ENCODE measurements at regions not wholly inside any gene's neighbourhood (a gene's known extent, or its start where the extent isn't known, plus 50 kb on each side); places are given as distances from the start of the nearest gene placed in this dataset. TPM values are rescaled to one million over a fixed set of nuclear protein-coding genes. Genes with fewer than 3 reads are reported as not detected.

DNA sequence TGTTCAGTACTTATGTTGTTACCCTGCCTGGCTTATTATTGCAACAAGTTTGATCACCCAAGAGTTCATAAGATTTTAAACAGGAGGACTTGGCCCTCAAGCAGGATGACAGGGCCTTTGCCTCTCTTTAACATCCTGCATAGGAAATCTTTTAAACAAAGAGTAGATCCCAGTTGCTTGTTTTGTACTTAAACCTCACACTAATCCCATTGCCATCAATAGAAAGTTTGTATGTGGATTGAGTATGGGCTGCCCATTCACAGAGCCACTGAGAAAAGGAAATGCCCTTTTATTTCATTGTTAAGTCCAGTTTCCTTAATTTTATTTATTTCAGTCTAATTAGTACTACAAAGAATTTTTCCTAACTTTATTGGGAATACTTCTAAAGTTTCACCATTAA lies 52.2 kb upstream of the FGF10 start:
- Histone ChIP-seq H3K23ac (ENCODE audit: low read length) (no peak overlapping the region), H2AK5ac (ENCODE audit: low read length) (no peak overlapping the region), H4K8ac (ENCODE audit: low read depth, low read length) (no peak overlapping the region), H2BK15ac (replicated peaks; ENCODE audit: low read depth) (no peak overlapping the region), H3K79me1 (ENCODE audit: low read length) (no peaks in the 10 kb centered on the region), H3K4ac (ENCODE audit: low read depth, low read length) (no peak overlapping the region), H2BK5ac (ENCODE audit: low read length) (no peak overlapping the region), H3K9ac (ENCODE audit: low read length) (no peak overlapping the region), H3K27me3 (ENCODE audit: insufficient read depth, low read length, poor library complexity) (no peaks in the 10 kb centered on the region), H3K56ac (ENCODE audit: low read length) (no peak overlapping the region), H2BK120ac (ENCODE audit: low read depth, low read length) (no peak overlapping the region), H3K27ac (ENCODE audit: low read depth, low read length) (no peak overlapping the region), H3K4me1 (ENCODE audit: control insufficient read depth, low read depth, low read length) (peaks cover 2% of the 10 kb centered on the region), H3K79me2 (ENCODE audit: control insufficient read depth, insufficient read depth, low read length) (no peaks in the 10 kb centered on the region), H4K5ac (ENCODE audit: low read length) (no peak overlapping the region), H3K4me2 (ENCODE audit: low read length) (no peak overlapping the region), H3K36me3 (ENCODE audit: control insufficient read depth, insufficient read depth, low read length) (no peaks in the 10 kb centered on the region), H3K4me3 (ENCODE audit: low read length) (no peak overlapping the region), H3K18ac (ENCODE audit: low read length) (no peak overlapping the region)
- DNase-seq, result peak; percentile 45

DNA sequence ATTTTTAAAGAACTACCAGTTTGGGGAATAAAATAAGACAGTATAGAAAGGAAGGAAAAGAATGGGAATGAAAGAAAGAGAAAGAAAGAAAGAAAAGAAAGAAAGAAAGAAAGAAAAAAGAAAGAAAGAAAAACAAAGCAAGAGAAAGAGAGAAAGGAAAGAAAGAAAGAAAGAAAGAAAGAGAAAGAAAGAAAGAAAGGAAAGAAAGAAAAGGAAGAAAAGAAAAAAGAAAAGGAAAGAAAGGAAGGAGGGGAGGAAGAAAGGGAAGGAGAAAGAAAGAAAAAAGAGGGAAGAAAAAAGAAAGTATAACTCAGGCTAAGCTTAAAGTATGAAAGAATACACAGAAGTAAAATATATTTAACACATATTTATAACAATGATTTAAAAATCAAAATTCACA lies 51.0 kb upstream of the FGF10 start:
- Histone ChIP-seq H2BK120ac (ENCODE audit: low read depth, low read length) (no peak overlapping the region), H3K79me1 (ENCODE audit: low read length) (no peaks in the 10 kb centered on the region), H3K27ac (ENCODE audit: low read depth, low read length) (no peak overlapping the region), H3K23ac (ENCODE audit: low read length) (no peak overlapping the region), H3K79me2 (ENCODE audit: control insufficient read depth, insufficient read depth, low read length) (no peaks in the 10 kb centered on the region), H3K9ac (ENCODE audit: low read length) (no peak overlapping the region), H2AK5ac (ENCODE audit: low read length) (no peak overlapping the region), H3K4me1 (ENCODE audit: control insufficient read depth, low read depth, low read length) (peaks cover 2% of the 10 kb centered on the region), H4K8ac (ENCODE audit: low read depth, low read length) (no peak overlapping the region), H2BK5ac (ENCODE audit: low read length) (no peak overlapping the region), H3K27me3 (ENCODE audit: insufficient read depth, low read length, poor library complexity) (no peaks in the 10 kb centered on the region), H3K4me3 (ENCODE audit: low read length) (no peak overlapping the region), H4K5ac (ENCODE audit: low read length) (no peak overlapping the region), H3K56ac (ENCODE audit: low read length) (no peak overlapping the region), H3K18ac (ENCODE audit: low read length) (no peak overlapping the region), H3K4me2 (ENCODE audit: low read length) (no peak overlapping the region), H3K4ac (ENCODE audit: low read depth, low read length) (no peak overlapping the region), H3K36me3 (ENCODE audit: control insufficient read depth, insufficient read depth, low read length) (no peaks in the 10 kb centered on the region), H2BK15ac (replicated peaks; ENCODE audit: low read depth) (no peak overlapping the region)
- no peak for DNase-seq

Small RNA genes lying in the stretch of these regions (small RNA-seq; reads per million reads assigned to genes)
- not detected for gene RN7SL383P (ENCODE audit: insufficient read depth)

All from mesendoderm (in vitro differentiated cells).